ENCODE measurements at regions not wholly inside any gene's neighbourhood (a gene's known extent, or its start where the extent isn't known, plus 50 kb on each side); places are given as distances from the start of the nearest gene placed in this dataset.
A peak's percentile ranks its signal among the peaks of the same experiment; 100 is the strongest.

DNA sequence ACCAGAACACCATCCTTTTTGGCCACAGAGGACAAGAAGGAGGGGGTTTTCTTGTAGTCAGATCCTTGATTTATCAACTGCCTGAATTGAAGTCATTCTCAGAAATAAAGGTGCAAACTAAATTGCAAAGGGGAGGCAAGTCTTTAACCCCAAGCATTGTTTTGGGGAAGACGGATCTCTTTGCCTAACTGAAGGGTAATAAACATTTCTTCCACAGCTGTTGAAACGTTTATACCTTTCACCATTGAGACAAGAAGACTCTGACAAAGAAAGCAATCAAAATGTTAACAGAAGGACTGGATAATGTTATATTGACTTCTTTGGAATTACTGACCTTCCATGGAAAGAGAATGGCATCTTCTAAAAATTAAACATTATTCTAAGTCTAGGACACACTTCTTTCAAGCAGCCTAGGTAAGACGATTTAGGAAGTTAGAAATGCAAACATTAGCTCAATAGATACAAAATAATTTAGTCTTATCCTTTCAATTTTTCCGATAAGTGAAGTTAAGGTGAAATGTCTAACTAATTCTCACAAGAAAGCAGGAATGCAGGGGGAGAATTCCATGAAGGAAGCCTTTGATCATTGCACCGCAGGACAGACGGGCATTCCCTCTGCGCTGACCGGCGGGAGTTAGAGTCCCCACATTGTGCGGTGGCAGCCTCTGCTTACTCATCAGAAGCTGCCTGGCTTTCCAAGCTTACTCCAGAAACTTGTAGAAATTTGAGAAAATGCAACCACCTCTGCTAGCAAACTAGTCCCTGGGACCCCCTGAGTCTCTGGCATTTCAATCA, 69.4 kb upstream of the COPS8 start:
- DNase-seq = no peak

DNA sequence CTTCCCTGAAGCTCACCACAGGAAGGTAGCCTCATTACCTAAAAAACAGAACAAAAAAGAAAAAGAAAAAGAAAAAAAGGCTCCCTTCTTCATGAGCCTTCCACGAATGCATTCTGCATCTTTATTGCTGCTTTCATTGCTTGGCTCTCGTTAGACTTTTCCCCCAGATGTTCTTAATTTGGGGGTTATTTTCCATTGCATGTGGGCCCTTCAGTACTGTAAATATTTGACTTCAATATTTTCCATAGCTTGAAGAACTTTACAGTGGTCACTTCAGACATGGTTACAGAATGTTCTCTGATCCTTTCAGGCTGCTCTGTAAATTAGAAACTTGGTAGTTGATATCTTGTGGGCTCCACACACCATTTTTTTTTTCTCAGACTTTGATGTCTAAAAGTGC, 65.6 kb upstream of the COPS8 start:
- DNase-seq = no peak

DNA sequence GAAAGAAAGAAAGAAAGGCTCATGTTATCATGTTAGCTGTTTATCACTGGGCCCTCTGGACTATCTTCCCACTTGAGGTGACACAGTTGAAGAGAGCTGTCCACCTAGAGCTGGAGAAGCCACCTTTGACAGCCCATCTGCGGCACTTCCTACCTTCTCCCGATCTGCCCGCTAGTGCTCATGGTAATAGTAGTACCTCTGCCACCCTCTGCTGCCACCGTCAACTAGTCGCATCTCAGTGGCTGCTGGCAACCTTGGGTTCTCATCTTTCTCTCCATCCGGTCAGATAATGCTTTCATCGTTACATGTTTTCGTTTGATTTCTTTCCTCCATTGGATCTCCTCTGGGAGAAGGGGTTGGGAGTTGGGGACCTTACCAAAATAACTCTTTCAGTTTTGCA, 63.2 kb upstream of the COPS8 start:
- no peak for DNase-seq

DNA sequence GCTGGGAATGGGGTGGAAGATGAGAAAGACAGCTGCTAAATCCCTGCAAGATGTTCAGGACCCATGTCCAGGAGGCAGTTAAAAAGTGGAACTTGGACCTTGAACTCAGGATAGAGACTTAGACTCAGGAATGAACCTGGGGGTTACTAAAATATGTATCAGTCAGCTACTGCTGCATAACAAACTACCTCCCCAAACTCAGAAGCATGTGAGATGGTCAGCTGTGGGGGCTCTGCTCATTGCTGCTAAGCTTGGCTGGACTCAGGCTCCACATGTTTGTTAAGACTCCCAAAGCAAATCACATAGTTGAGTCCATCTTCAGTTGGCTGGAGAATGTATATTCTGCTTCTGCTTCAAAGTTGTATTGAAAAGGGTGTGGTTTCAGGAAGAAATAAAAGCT, 61.4 kb upstream of the COPS8 start:
- no peak for DNase-seq

DNA sequence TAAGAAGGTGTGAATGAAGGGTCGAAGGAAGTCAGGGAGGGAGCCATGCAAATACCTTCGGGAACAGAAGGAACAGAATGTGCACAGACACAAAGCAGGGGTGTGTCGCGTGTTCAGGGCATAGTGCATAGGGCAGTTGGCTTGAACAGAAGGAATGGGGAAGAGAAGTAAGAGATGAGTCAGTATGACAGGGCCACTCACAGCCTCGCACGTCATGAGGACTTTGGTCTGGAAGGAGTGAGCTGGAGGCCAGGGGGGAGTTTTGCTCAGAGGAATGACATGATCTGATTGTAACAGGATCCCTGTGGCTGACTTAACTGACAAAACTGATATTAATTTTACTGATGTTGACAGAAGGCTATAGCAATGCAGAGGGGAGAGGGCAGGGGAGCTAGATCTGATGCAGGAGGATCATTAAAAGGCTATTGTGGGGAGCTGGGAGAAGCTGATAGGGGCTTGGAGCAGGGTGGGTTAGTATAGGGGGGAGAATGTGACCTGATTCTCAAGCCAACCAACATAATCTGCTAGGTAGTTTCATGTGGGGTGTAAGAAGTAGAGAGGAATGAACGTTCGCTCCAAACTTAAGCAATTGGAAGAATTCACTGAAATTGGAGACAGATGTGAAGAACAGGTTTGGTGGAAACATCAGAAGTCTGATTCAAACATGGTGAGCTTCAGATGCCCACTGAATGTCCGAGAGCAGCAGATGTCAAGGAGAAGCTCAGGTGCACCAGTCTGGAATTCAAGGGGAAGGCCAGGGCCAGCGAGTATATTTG, 60.4 kb upstream of the COPS8 start:
- DNase-seq = no peak

DNA sequence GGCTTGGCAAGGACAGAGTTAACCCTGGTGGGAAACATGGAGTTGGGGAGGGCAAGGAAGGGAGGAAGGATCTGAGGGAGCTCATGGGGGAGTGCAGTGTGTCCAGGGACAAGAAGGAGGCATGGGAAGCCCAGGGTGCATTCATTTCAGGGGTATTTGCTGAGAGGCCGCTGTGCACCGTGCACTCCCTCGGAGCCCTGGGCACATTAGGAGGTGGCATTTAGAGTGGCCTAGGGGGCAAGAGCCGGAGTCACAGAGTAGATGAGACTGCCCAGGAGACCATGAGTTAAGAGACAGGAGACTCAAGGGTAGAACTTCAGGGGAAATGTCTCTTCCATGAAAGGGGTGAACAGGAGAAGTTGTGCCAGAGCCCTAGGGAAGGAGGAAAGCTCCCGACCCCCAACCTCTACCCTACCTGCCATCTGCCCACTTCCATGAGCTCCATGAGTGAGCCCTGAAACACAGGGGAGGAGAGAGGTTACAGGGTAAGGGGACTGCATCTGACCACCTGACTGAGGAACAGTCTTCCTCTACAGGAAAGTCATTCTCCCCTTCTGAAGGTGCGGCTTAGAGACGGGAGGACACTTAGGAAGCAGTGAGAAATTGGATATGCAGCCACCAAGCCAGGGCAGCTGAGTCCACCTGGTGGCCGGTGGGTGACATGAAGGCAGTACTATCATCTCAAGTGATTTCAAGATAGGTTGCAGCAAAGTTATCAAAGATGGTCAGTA, 58.5 kb upstream of the COPS8 start:
- peak; percentile 60 for DNase-seq

DNA sequence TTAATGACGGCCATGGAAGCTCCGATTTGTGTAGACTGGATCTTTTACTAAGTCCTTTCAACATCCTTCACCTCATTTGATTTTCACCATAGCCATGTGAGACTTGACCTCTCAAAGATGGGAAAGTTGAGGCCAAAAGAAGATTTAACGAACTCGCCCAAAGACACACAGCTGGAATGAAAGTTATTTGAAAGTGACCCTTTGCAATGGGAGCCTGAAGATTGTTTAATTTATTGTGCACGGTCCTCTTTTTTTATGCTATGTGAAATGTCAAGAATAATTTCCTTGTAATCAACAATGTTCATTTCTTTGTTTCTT, 58.0 kb upstream of the COPS8 start:
- no peak for DNase-seq

DNA sequence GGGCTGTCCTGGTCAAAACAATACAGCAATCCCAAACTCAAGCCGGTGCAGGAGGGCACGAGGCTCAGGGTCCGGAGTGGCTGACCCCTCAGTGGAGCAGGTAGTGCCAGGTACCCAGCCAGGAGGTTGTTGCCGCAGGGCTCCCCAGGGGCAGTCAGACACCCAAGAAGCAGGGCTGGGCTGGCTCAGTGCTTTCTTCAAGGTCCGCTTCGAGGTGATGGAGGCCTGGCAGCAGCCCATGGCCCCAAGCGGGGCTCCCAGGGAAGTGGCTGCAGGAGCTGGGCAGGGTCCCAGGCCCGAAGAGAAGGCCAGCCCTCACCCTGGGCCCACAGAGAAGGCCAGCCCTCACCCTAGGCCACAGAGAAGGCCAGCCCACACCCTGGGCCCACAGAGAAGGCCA, 55.3 kb upstream of the COPS8 start:
- no peak for DNase-seq

DNA sequence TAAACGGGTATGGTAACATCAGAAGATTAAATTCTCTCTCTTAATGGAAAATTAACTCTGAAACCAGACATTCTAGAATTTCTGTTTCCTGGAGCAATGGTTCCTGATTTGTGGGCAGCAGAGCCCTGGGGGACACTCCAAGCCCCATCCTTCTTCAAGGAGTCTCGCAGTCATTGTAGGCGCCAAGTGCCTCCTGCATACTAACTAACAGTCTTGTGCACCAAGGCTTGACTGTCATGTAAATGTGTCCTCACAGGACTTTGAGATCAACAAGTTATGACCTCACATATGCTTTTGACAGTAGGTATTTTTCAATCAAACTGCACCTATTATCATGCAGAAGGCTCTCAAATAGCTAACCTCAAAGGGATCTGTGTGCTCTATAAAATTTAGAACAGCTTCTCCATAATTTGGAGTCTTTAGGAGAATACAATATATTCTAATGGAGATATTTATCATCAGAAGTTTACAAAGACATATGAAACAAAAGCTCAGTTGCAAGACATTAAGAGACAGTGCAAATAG, 52.1 kb upstream of the COPS8 start:
- no peak for DNase-seq

DNA sequence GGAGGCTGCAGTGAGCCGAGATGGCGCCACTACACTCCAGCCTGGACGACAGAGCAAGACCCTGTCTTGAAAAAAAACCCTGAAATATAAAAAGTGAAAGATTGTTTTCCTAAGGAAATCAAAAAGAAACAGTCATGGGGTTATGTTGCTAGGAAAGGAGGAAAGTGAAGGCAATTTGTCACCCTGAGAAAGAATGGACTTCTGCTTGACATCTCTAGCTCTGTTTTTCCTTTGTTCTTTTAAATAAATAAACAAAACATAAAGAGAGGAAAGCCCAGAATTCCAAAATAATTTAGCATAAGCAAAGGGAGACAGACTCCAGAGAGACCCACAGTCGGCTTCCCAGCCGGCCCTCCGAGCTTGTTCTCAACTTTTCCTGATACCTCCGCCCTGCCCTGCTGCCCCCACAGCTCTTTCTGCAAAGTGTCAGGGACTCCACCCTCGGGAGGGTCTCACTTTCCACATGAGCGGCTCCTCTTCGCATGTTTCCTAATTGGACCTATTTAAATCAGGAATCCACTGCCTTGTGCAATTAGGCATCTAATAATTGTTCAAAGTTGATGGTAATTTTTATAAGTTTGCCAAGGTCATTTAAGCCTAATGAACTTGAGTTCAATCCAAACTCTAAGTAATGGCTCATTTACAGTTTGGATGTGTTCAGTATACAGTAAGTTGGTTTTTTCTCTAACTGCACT, 49.8 kb upstream of the COPS8 start:
- DNase-seq = no peak
